NCI-H128 (cell line): ENCODE measurements at regions not wholly inside any gene's neighbourhood (a gene's known extent, or its start where the extent isn't known, plus 50 kb on each side); places are given as distances from the start of the nearest gene placed in this dataset.

Experiments
- DNase-seq: peaks from one replicate; lab custom pipeline; 2025; ENCODE audit not compliant: unreplicated experiment; lab: John Stamatoyannopoulos, UW

DNA sequence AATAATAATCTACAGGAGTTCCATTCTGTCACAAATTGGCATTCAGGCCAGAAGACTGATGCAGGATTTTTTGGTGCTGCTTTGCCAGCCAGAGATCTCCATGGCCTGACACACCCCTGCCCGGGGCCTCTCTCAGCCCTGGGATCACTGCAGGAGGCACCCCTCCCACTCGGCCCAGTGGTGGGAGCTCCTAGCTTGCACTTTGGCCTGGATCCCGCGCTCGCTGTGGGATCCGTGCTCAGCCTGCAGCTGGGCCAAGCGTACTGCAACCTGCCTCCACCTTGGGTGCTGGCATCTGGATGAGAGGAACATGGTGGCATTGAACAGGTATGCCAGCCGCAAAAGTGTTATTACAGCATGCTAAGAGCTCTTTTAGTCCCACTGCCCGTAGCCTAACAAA, 656.7 kb upstream of the CCDC54 start:
- DNase-seq = no peak

- DNase-seq = no peak
Observed at GRCh38 chr3:106725566-106725965, 651.7 kb upstream of the CCDC54 start.

DNA sequence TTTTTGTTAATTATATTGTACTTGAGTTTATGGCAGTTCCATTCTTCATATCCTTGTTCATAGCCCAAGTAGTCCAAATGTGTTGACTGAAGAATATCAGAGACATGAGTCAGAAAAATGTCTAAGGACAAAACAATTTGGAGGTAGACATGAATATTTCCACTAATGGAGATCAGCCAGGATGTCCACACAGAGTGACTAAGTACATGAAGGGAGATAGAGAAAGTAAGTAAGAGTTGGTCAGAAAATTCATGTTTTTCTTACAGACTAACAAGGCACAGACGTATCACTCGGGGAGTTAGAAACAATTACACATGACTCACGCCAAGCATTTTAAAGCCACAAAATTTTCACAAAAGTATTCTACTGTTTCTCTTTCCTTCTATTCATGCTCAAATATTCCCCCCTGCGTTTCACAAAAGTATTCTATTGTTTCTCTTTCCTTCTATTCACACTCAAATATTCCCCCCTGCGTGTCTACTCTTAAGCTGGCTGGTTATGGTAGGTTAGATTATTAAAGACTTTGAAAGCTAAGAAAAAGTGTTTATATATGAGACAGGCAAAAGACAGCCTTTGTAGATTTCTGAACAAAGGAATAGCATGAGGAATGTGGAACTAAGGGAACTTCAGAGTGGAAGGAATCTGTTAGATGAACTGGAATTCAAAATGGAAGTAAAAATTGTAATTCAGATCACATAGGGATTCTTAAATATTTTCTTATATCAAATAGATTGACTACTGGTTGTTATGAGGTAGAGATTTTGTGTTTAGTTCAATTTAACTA, 648.7 kb upstream of the CCDC54 start:
- no peak for DNase-seq

DNA sequence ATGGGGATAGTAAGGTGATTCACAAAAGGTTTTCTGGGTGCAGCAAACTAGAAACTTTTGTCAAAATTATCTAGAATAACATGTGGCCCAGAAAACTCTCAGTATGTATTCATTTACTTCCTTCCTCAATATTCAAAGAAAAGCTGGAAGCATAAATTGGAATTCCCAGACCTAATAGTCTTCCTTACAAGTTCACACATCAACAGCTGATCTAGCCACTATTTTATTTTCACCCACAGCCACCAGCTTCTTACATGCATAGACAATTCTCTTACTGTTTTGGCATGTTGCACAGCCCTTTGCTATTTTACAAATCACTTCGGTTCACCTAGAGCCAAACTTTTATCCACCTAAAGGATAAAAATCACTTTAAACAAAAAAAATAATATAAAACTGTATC, 647.8 kb upstream of the CCDC54 start:
- no peak for DNase-seq

DNA sequence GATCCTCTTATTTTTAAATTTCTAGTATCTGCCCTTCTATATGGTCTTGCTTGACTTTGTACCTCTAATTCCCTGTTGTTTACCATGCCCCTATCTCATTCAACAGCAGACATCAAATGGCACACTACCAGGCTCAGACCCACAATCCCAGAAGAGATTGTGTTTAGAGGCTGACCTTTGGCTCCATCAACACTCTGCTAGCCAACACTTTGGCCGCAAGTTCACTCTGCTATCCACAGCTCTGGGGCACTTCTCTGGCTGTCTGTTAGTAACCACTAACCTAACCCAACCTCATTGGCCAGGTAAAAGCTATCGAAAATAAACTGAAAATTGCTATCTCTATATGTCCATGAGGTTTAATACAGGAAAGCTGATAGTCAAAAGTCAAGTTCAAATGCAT, 646.0 kb upstream of the CCDC54 start:
- DNase-seq = no peak

DNA sequence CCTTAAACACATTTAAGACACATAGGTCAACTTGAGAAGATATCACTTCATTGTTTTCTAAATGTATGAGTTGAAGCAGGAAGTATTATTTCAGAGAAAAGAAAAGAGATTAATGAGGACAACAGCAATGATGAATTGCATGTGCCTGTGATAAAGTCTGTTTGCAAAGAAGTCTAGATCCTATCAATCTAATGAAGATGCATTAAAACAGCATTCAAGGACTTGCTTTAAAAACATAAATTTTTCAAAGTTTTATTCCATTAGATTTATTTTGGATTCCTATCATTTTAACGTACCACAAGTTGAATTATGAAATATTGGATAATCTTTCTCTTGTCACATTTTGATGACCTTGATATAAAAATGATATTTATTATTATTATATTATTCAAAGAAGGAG, 642.5 kb upstream of the CCDC54 start:
- DNase-seq = no peak

DNA sequence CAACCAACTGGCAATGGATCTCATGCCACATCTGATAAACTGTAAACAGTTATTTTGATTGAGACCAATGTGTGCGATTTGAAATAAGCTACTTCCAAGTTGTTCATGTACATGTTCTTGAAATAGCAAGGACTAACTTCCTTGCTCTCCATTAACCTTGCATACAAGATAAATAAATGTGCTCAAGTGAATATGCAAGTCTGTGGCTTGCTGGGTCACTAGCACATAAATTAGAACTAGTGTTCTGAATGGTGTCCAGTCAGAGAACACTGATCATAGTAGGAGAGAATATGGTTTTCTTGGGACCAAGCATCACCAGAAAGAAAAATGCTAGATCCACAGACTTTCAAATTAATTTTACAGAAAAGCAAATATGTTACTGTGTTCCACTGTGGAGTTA, 640.0 kb upstream of the CCDC54 start:
- no peak for DNase-seq

- no peak for DNase-seq
Observed at GRCh38 chr3:106740116-106740515, 637.1 kb upstream of the CCDC54 start.

GRCh38 chr3:106745344-106746168, 631.7 kb upstream of the CCDC54 start:
- DNase-seq = no peak

GRCh38 chr3:106746286-106746685, 631.0 kb upstream of the CCDC54 start:
- DNase-seq = no peak

DNA sequence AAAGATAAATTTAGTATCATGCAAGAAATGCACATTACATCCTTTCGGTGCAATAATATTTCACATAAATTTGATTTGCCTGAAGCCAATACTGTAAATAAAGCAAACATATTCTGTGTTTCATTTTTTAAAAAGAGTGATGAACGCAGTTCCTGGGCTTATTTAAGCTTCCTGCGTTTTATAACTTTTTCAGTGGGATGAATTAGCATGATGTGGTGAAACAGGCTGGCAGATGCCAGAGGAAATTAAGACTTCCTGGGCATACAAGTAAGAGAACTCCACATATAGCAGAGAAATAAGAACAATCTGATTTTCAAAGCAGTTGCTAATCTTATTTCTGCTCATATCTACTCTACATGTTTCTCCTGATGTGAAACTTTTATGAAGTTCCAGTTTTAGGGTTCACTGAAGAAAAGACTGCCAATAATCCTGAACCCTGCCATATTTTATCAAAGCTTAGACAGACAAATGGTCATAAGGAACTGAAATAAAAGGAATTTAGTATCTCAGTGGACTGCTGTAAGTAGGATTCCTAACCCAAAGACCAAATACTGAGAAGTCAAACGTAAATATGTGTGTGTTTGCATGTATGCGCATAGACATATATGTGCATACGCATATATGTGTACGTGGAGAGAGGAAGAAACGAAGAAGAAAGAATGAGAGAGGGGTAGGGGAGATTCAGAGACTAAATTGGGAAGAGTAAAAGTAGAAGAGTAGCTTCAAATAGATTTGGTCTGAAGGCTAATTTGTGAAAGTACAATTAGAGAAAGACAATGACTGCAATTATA, 628.6 kb upstream of the CCDC54 start:
- no peak for DNase-seq

DNA sequence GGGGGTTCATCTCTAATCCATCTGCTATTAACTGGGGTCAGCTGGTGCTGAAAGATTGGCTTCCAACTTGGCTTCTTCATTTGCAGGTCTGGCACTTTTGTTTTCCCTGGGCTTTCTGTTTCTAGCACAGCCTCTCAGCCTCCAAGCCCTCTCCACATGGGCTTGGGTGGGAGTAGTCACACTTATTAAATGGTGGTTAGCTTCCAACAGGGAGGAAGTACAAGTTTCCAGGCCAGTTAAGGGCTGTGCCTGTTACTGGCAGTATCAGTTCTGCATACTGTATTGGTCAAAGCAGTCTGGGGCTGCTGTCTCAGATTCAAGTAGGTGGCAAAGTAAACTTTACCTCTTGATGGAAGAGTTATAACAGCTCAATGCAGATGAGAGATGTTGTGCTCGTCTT, 627.1 kb upstream of the CCDC54 start:
- DNase-seq = no peak

DNA sequence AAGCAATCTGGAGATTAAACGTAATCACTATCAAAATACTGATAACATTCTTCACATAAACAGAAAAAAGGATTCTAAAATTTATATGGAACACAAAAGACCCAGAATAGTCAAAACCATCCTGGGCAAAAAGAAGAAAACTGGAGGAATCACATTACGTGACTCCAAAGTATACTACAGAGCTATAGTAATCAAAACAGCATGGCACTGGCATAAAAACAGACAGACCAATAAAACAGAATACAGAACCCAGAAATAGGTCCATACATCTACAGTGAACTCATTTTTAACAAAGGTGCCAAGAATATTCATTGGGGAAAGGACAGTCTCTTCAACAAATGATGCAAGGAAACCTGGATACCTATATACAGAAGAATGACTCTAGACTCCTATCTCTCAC, 621.9 kb upstream of the CCDC54 start:
- DNase-seq = no peak

DNA sequence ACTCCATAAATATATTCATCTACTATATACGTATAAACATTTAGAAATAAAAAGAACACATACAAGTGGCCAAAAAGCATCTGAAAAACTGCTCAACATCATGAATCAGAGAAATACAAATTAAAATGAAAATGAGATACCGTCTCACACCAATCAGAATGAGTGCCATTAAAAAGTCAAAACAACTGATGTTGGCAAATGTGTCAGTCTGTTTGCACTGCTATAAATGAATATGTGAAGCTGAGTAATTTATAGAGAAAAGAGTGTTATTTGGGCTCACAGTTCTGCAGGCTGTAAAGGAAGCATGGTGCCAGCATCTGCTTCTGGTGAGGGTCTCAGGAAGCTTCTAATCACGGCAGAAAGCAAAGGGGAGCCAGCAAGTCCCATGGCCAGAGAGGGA, 620.3 kb upstream of the CCDC54 start:
- DNase-seq = no peak

DNA sequence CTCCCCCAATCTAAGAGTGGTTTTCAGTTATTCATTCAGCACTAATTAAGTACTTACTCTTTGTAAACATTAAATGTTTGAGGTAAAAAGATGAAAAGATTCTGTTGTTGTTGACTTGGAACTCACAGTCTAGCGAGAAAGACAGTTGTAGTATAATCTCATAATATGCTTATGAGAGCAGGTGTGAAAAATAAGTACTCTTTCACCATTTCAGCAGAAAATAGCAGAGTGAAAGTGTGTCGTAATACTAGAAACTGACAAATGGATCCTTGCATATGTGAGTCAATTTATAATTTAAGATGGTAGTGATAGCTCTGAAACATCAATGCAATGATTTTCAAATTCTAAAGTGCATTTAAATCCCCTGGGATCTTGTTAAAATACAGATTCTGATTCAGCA, 618.8 kb upstream of the CCDC54 start:
- no peak for DNase-seq

- DNase-seq = no peak
Observed at GRCh38 chr3:106759731-106760130, 617.5 kb upstream of the CCDC54 start.

DNA sequence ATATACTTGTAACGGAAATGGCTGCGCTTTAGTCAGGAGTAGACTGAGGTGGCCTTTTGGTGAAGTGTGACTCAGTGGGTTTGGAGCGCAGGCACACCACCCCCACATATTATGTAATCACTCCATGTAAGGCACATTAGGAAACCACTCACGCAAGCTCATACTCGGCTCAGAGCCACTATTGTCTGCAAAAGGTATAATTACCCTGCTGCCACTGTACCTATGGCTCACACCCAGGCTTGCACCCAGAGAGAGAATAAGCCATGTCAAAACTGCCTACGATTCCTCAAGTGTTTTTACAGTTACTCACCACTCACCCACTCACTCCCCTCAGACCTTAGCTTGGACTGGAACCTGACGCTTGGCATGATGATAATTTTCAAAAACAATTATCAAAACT, 611.9 kb upstream of the CCDC54 start:
- DNase-seq = no peak

GRCh38 chr3:106768941-106769480, 608.2 kb upstream of the CCDC54 start:
- no peak for DNase-seq

GRCh38 chr3:106773795-106774194, 603.4 kb upstream of the CCDC54 start:
- DNase-seq = no peak

DNA sequence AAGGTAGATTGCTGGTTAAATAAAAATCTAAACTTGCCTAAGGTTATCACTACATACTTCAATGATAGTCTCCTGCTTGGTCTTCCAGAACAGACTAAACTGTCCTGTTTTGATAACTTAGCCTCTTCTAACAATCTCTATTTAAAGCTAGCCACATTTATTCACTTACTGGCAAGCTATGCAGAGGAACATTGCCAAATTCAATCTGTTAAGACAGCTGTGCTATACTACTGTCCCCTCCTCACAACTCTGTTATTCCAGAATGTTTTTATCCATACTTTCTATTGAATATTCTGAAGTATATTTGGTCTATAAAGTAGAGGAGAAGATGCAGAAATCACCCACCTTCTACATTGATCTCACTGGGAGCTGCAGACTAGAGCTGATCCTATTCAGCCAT, 594.0 kb upstream of the CCDC54 start:
- DNase-seq = no peak

DNA sequence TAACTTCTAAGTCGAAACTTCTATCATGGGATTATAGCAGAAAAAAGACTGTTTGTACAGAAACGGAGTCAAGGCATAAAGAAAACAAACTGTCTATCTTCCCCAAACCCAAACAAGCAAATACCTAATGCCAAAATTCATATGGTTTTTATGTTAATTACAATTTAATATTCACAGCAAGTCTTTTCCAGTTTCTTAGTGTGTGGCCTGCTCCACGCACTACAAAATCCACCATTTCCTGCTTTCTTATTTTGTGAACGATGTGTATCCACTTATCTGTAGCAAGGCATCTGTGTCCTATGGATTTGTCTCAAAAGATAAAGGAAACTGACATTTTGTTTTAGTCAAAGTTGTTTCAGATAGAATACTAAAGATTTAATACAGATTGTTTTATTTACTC, 588.0 kb upstream of the CCDC54 start:
- DNase-seq = no peak
